BJ (cell line): ENCODE measurements at regions not wholly inside any gene's neighbourhood (a gene's known extent, or its start where the extent isn't known, plus 50 kb on each side); places are given as distances from the start of the nearest gene placed in this dataset.

Experiments
- CTCF ChIA-PET: fragments of 350-600 bp; formaldehyde crosslinking; extraction: SDS; loops from one replicate; lab custom pipeline; 2021; ENCODE audit warnings: antibody characterized with exemption, inconsistent platforms; lab: Yijun Ruan, JAX
- POLR2A ChIA-PET: fragments of 300-600 bp; sonication (Branson Sonifier 250); formaldehyde crosslinking; extraction: SDS; loops from one replicate; lab custom pipeline; 2021; ENCODE audit warnings: antibody characterized with exemption; lab: Charles Lee
- DNase-seq: peaks from one replicate; pipeline ENCODE4 v3.0.0-alpha.2; 2011; ENCODE audit warnings: low read depth
- H3K27me3 ChIP-seq: 2 replicates; pipeline ENCODE4 v1.6.0; 2011; ENCODE audit warnings: low read length; ENCODE audit not compliant: control insufficient read depth, insufficient read depth
- H3K36me3 ChIP-seq: 2 replicates; pipeline ENCODE4 v1.5.1; 2011; ENCODE audit warnings: low read length; ENCODE audit not compliant: control insufficient read depth, insufficient read depth
- H3K4me3 ChIP-seq: 2 replicates; pipeline ENCODE4 v1.5.1; 2011; ENCODE audit warnings: low read depth, mild to moderate bottlenecking, control low read depth, low read length
- TF ChIP-seq, protein P1 (sequence below): IDR thresholded peaks from 2 replicates; pipeline ENCODE4 v1.5.1; 2011; ENCODE audit warnings: low read depth, mild to moderate bottlenecking, control low read depth, inconsistent platforms, low read length, moderate library complexity; ENCODE audit not compliant: insufficient read depth

DNA sequence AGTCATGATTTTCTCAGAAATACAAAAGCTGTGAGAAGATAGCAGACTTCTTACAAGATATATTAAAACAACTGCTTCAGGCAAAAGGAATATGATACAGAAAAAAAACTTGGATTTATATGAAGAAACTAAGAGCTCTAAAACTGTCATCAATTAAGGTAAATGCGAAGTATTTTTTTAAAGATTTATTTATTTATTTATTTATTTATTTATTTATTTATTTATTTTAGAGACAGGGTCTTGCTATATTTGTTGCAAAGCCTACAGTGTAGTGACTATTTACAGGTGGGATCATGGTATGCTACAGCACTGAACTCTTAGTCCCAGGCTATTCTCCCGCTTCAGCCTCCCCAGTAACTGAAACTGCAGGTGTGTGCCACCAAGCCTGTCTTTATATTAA is 274.3 kb upstream of the BCHE start:
- DNase-seq: no peak
- ChIA-PET CTCF (no interaction called here), POLR2A (no interaction called here)
- TF ChIP-seq, protein P1, sequence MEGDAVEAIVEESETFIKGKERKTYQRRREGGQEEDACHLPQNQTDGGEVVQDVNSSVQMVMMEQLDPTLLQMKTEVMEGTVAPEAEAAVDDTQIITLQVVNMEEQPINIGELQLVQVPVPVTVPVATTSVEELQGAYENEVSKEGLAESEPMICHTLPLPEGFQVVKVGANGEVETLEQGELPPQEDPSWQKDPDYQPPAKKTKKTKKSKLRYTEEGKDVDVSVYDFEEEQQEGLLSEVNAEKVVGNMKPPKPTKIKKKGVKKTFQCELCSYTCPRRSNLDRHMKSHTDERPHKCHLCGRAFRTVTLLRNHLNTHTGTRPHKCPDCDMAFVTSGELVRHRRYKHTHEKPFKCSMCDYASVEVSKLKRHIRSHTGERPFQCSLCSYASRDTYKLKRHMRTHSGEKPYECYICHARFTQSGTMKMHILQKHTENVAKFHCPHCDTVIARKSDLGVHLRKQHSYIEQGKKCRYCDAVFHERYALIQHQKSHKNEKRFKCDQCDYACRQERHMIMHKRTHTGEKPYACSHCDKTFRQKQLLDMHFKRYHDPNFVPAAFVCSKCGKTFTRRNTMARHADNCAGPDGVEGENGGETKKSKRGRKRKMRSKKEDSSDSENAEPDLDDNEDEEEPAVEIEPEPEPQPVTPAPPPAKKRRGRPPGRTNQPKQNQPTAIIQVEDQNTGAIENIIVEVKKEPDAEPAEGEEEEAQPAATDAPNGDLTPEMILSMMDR: no peak
- no peak overlapping the region for H3K4me3 ChIP-seq
- no peaks in the 10 kb centered on the region for H3K27me3 ChIP-seq
- no peaks in the 10 kb centered on the region for H3K36me3 ChIP-seq

DNA sequence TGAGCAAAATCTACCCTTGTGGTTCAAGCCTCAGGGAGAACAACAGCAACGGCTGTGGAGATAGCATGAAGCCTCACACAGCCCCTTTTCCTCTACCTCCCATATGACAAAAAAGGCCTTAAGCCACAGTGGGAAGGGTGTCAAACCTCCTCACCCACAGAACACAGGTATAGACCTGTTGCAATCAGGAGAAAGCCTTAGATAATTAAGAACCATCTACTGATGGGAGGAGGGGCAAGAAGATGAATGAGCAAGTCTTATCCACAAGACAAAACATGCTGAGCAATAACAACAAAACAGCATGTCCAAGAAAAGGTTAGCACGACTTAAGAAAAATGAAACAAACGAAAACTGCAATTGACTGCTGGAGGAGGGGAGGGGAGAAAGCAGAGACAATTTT is 272.9 kb upstream of the BCHE start:
- Histone ChIP-seq H3K4me3 (no peak overlapping the region), H3K27me3 (no peaks in the 10 kb centered on the region), H3K36me3 (no peaks in the 10 kb centered on the region)
- TF ChIP-seq, protein P1: no peak
- CTCF ChIA-PET: no interaction called here
- DNase-seq: no peak
- POLR2A ChIA-PET: no interaction called here

DNA sequence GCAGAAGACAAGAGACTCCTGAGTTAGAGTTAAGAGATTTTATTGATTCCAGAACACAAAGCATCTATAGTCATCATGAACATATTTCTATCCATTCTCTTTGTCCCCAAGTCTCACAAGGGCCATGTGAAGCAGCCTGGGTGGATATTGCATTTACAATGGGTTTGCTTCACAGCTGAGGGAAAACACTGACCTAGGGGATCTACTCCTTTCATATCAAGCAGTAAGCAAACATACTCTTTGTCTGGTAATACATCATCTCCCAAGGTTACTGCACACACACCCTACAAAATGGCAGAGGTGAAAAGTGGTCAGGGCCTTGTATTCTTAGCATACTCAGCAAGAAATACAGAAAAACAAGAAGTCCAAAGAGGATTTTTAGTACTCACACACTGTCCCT is 267.7 kb upstream of the BCHE start:
- CTCF ChIA-PET: no interaction called here
- DNase-seq: no peak
- POLR2A ChIA-PET: no interaction called here
- no peaks in the 10 kb centered on the region for H3K36me3 ChIP-seq
- no peaks in the 10 kb centered on the region for H3K27me3 ChIP-seq
- TF ChIP-seq, protein P1: no peak
- H3K4me3 ChIP-seq: no peak overlapping the region

DNA sequence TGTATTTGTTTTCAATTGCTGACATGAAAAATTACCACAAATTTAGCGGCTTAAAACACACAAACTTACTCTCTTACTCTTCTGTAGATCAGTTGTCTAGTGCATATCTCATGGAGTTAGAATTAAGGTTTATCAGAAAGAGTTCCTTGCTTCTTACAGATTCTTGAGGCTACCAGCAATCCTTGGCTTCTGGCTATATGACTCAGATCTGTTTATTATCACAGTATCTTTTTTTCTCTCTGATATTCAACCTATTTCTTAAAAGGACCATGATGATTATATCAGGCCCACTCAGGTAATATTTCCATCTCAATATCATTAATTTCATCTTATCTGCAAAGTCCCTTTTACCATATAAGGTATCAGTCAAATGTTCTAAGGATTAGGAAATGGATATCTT is 263.5 kb upstream of the BCHE start:
- ChIA-PET CTCF (no interaction called here), POLR2A (no interaction called here)
- DNase-seq: no peak
- Histone ChIP-seq H3K36me3 (no peaks in the 10 kb centered on the region), H3K4me3 (no peak overlapping the region), H3K27me3 (no peaks in the 10 kb centered on the region)
- TF ChIP-seq, protein P1: no peak

DNA sequence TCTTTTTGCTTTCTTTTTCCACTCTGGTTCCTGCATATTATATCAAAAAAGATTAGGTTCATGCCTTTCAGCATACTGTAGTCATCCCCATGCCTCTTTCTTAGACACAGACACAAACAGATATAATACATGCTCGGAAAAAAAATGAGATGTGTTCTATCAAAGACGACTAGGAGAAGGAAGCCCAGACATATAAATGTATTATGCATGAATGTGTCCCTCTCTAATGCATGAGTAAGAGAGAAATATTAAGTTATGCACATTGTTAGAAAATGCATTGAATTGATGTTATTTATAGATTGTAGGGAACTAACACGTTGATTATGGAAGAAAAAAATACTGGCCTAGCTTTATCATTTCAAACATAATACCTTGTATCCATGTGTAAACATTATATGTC is 252.4 kb upstream of the BCHE start:
- DNase-seq: no peak
- TF ChIP-seq, protein P1: no peak
- no peaks in the 10 kb centered on the region for H3K27me3 ChIP-seq
- no peaks in the 10 kb centered on the region for H3K36me3 ChIP-seq
- H3K4me3 ChIP-seq: no peak overlapping the region
- ChIA-PET CTCF (no interaction called here), POLR2A (no interaction called here)
